ENCODE measurements at regions not wholly inside any gene's neighbourhood (a gene's known extent, or its start where the extent isn't known, plus 50 kb on each side); places are given as distances from the start of the nearest gene placed in this dataset.

DNA sequence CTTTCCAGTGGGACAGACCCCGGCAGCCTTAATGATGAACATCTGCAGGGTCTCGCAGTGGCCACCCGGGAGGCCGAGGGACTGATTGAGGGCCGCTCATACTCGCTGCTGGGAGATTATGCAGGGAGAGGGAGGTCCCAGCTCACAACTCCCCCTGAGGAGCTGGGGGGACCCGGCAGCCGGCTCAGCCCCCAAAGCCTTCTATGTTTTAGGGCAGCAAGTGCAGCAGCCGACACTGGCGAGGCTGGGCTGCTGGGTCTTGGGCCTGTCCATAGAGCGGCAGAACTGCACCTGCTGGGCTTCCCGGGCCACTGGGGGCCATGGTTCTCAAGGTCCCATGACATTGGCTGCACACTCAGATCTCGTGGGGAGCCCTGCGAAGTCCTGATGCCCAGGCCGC, 110.7 kb downstream of the RFLNA start:
- TF ChIP-seq, protein P1, sequence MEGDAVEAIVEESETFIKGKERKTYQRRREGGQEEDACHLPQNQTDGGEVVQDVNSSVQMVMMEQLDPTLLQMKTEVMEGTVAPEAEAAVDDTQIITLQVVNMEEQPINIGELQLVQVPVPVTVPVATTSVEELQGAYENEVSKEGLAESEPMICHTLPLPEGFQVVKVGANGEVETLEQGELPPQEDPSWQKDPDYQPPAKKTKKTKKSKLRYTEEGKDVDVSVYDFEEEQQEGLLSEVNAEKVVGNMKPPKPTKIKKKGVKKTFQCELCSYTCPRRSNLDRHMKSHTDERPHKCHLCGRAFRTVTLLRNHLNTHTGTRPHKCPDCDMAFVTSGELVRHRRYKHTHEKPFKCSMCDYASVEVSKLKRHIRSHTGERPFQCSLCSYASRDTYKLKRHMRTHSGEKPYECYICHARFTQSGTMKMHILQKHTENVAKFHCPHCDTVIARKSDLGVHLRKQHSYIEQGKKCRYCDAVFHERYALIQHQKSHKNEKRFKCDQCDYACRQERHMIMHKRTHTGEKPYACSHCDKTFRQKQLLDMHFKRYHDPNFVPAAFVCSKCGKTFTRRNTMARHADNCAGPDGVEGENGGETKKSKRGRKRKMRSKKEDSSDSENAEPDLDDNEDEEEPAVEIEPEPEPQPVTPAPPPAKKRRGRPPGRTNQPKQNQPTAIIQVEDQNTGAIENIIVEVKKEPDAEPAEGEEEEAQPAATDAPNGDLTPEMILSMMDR (IDR thresholded peaks at IDR 0.05 in 8 of 11, conservative IDR thresholded peaks at IDR 0.05 in 3 of 11) = no peak
- TF ChIP-seq POLR2A (IDR thresholded peaks at IDR 0.05) = no peak
